Skeletal muscle satellite cell (primary cell): ENCODE measurements at regions not wholly inside any gene's neighbourhood (a gene's known extent, or its start where the extent isn't known, plus 50 kb on each side); places are given as distances from the start of the nearest gene placed in this dataset.

Experiments
- H3K27me3 ChIP-seq: 2 replicates; pipeline ENCODE4 v1.7.0; 2013; ENCODE audit warnings: low read length; ENCODE audit not compliant: control insufficient read depth, insufficient read depth
- H3K36me3 ChIP-seq: 2 replicates; pipeline ENCODE4 v1.7.0; 2013; ENCODE audit warnings: mild to moderate bottlenecking, control low read depth, low read length; ENCODE audit not compliant: insufficient read depth
- H3K4me1 ChIP-seq: 2 replicates; pipeline ENCODE4 v1.7.0; 2013; ENCODE audit warnings: low read length; ENCODE audit not compliant: control insufficient read depth, insufficient read depth
- H3K4me2 ChIP-seq: 2 replicates; pipeline ENCODE4 v1.7.0; 2013; ENCODE audit warnings: mild to moderate bottlenecking, low read length
- H3K4me3 ChIP-seq: 2 replicates; pipeline ENCODE4 v1.7.0; 2013; ENCODE audit warnings: low read length
- H3K9ac ChIP-seq: 2 replicates; pipeline ENCODE4 v1.7.0; 2013; ENCODE audit warnings: mild to moderate bottlenecking, low read depth, low read length, moderate library complexity
- H3K9me3 ChIP-seq: replicated peaks from 2 replicates; pipeline ENCODE4 v1.7.0; 2013; ENCODE audit warnings: mild to moderate bottlenecking, control low read depth, low read length

GRCh38 chr5:2461701-2462691 is 289.5 kb downstream of the IRX2 start:
- Histone ChIP-seq H3K4me2 (no peak overlapping the region), H3K27me3 (no peaks in the 10 kb centered on the region), H3K9ac (no peak overlapping the region), H3K4me1 (no peaks in the 10 kb centered on the region), H3K36me3 (no peaks in the 10 kb centered on the region), H3K9me3 (peaks cover 15% of the 10 kb centered on the region), H3K4me3 (no peak overlapping the region)

- peaks cover 15% of the 10 kb centered on the region for H3K9me3 ChIP-seq
- no peaks in the 10 kb centered on the region for H3K27me3 ChIP-seq
- H3K4me1 ChIP-seq = no peaks in the 10 kb centered on the region
- no peaks in the 10 kb centered on the region for H3K36me3 ChIP-seq
- H3K4me3 ChIP-seq = no peak overlapping the region
- no peak overlapping the region for H3K9ac ChIP-seq
- H3K4me2 ChIP-seq = no peak overlapping the region
Measured at GRCh38 chr5:2460098-2460497, 291.4 kb downstream of the IRX2 start.

GRCh38 chr5:2459251-2459650 is 292.2 kb downstream of the IRX2 start:
- Histone ChIP-seq H3K4me3 (no peak overlapping the region), H3K9ac (no peak overlapping the region), H3K9me3 (peaks cover 15% of the 10 kb centered on the region), H3K4me1 (no peaks in the 10 kb centered on the region), H3K4me2 (no peak overlapping the region), H3K27me3 (no peaks in the 10 kb centered on the region), H3K36me3 (no peaks in the 10 kb centered on the region)

GRCh38 chr5:2455878-2456277 is 295.6 kb downstream of the IRX2 start:
- no peak overlapping the region for H3K4me3 ChIP-seq

GRCh38 chr5:2454876-2455275 is 296.6 kb downstream of the IRX2 start:
- H3K9me3 ChIP-seq = peaks cover 6% of the 10 kb centered on the region

More at GRCh38 chr5:2455878-2456277, 295.6 kb downstream of the IRX2 start:
- Histone ChIP-seq H3K4me1 (no peaks in the 10 kb centered on the region), H3K36me3 (no peaks in the 10 kb centered on the region), H3K4me2 (no peak overlapping the region), H3K9ac (no peak overlapping the region), H3K27me3 (no peaks in the 10 kb centered on the region), H3K9me3 (peaks cover 6% of the 10 kb centered on the region)

GRCh38 chr5:2453781-2454180 is 297.7 kb downstream of the IRX2 start:
- H3K27me3 ChIP-seq = no peaks in the 10 kb centered on the region
- H3K9ac ChIP-seq = no peak overlapping the region
- no peak overlapping the region for H3K4me2 ChIP-seq
- no peaks in the 10 kb centered on the region for H3K36me3 ChIP-seq
- H3K4me1 ChIP-seq = no peaks in the 10 kb centered on the region
- no peak overlapping the region for H3K4me3 ChIP-seq
- peaks cover 6% of the 10 kb centered on the region for H3K9me3 ChIP-seq

More at GRCh38 chr5:2454876-2455275, 296.6 kb downstream of the IRX2 start:
- Histone ChIP-seq H3K4me1 (no peaks in the 10 kb centered on the region), H3K27me3 (no peaks in the 10 kb centered on the region), H3K9ac (no peak overlapping the region), H3K36me3 (no peaks in the 10 kb centered on the region), H3K4me3 (no peak overlapping the region), H3K4me2 (no peak overlapping the region)

- no peaks in the 10 kb centered on the region for H3K36me3 ChIP-seq
- H3K9me3 ChIP-seq = peaks cover 7% of the 10 kb centered on the region
- H3K4me1 ChIP-seq = no peaks in the 10 kb centered on the region
- H3K4me3 ChIP-seq = no peak overlapping the region
- no peak overlapping the region for H3K9ac ChIP-seq
- no peak overlapping the region for H3K4me2 ChIP-seq
- no peaks in the 10 kb centered on the region for H3K27me3 ChIP-seq
Measured at GRCh38 chr5:2451100-2451499, 300.4 kb downstream of the IRX2 start.

- peaks cover 12% of the 10 kb centered on the region for H3K9me3 ChIP-seq
- no peaks in the 10 kb centered on the region for H3K36me3 ChIP-seq
- H3K27me3 ChIP-seq = no peaks in the 10 kb centered on the region
- no peak overlapping the region for H3K9ac ChIP-seq
- no peak overlapping the region for H3K4me2 ChIP-seq
- no peaks in the 10 kb centered on the region for H3K4me1 ChIP-seq
- H3K4me3 ChIP-seq = no peak overlapping the region
Measured at GRCh38 chr5:2442496-2443354, 308.8 kb downstream of the IRX2 start.

- Histone ChIP-seq H3K9me3 (peaks cover 6% of the 10 kb centered on the region), H3K9ac (no peak overlapping the region), H3K4me1 (no peaks in the 10 kb centered on the region), H3K4me2 (no peak overlapping the region), H3K27me3 (no peaks in the 10 kb centered on the region), H3K36me3 (no peaks in the 10 kb centered on the region), H3K4me3 (no peak overlapping the region)
Measured at GRCh38 chr5:2441495-2442180, 309.8 kb downstream of the IRX2 start.

GRCh38 chr5:2439608-2440007 is 311.9 kb downstream of the IRX2 start:
- H3K27me3 ChIP-seq = no peaks in the 10 kb centered on the region
- H3K9ac ChIP-seq = no peak overlapping the region
- H3K9me3 ChIP-seq = peaks cover 11% of the 10 kb centered on the region
- H3K4me3 ChIP-seq = no peak overlapping the region
- H3K4me2 ChIP-seq = no peak overlapping the region
- no peaks in the 10 kb centered on the region for H3K36me3 ChIP-seq
- H3K4me1 ChIP-seq = no peaks in the 10 kb centered on the region

- H3K36me3 ChIP-seq = no peaks in the 10 kb centered on the region
- H3K4me3 ChIP-seq = no peak overlapping the region
- H3K4me1 ChIP-seq = no peaks in the 10 kb centered on the region
- H3K9ac ChIP-seq = no peak overlapping the region
- H3K27me3 ChIP-seq = no peaks in the 10 kb centered on the region
- peaks cover 6% of the 10 kb centered on the region for H3K9me3 ChIP-seq
- no peak overlapping the region for H3K4me2 ChIP-seq
Measured at GRCh38 chr5:2433086-2433485, 318.4 kb downstream of the IRX2 start.
